HuH-7 (cell line): ENCODE measurements at regions not wholly inside any gene's neighbourhood (a gene's known extent, or its start where the extent isn't known, plus 50 kb on each side); places are given as distances from the start of the nearest gene placed in this dataset.

Experiments
- DNase-seq: peaks from one replicate; pipeline ENCODE4 v3.0.0; 2011; ENCODE audit warnings: low spot score

- DNase-seq: no peak
Measured at GRCh38 chr1:191585095-191585494, 573.2 kb upstream of the RGS18 start.

GRCh38 chr1:191588905-191589304 lies 569.4 kb upstream of the RGS18 start:
- DNase-seq: no peak

DNA sequence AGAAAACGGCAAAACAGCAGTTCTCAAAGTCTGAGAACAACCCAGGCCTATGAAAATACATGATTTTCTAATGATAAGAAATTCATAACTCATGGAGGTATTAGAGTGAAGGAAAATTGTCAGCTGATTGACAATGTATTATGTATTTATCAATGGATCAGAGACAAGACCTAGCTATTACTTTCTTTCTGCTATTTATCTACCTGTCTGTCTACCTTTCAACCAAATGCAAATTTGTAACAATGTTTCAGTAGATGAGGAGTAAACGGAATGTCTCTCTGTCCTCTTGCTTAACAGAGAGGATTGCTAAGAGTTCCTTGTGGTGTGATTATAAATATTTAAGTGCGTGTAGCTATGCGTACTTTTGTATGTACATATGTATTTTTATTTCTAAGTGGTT lies 568.7 kb upstream of the RGS18 start:
- no peak for DNase-seq

DNA sequence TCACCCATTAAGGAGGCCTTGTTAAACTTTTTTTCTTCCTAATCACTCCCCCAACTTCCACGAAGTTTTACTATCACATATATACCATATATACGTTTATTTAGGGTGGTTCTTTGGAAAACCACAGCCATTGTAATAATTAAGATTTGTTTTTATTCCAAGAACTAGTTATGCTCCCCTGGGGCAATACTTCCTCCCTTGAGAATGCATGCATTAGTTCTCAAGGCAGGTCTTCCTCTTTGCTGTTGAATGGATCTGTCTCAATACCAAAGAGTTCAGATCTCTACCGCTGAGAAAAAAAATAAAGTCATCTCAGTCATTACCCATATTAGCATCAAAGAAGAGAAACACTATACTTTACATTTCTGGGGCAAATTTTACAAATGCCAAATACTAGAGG lies 567.7 kb upstream of the RGS18 start:
- DNase-seq: no peak

DNA sequence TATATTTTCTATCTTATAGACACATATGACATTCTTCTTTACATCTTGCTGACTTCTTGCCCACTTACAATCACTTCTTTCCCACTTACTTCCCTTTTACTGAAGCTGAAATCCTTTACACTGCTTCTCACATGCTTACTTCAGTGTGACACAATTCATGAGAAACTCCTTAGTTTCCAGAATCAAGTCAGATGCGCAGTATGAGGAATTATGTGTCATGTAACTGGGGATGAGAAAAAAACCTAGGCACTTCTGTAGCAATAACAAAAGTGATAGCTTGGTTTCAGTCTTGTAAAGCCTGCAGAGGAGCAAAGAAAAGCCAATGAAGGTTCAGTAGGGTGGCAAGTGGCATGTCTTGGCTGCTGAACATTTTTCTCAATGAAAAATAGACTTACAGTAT lies 566.2 kb upstream of the RGS18 start:
- no peak for DNase-seq

DNA sequence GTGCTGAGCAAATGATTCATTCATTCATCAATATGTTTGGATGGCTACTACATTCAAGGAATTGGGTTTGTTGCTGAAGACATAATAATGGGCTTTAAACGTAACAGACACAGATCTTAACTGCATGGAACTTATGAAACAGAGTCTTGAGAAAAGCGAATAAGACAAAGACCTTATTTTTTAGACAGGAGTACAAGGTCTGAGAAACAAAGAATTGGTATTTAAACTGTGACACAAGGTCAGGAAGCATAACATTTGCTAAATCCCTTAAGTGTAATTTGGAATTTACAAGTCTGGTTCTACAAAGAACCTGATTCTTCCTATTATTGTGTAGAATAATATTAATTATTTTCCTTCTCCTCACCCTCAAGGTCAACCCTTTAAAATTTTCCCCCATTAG lies 565.4 kb upstream of the RGS18 start:
- DNase-seq: no peak

GRCh38 chr1:191595170-191595569 lies 563.1 kb upstream of the RGS18 start:
- no peak for DNase-seq

DNA sequence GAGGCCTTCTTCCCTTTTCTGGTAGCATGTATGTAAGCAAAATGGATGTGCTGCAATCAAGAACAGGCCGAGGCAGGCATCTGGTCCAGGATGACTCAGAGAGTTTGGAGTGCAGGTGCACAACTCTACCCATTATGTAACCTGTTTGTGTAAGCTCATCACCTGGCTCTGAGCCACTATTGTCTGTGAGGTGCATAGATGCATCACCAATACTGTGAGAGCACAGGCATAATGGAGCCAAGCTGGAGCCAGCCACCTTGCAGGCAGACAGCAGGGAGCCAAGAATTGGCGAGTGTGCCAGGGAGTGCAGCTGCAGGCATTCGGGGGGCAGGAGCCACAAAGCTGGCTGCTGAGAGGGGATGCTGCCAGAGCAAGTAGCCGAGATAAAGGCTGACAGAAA lies 549.9 kb upstream of the RGS18 start:
- no peak for DNase-seq

DNA sequence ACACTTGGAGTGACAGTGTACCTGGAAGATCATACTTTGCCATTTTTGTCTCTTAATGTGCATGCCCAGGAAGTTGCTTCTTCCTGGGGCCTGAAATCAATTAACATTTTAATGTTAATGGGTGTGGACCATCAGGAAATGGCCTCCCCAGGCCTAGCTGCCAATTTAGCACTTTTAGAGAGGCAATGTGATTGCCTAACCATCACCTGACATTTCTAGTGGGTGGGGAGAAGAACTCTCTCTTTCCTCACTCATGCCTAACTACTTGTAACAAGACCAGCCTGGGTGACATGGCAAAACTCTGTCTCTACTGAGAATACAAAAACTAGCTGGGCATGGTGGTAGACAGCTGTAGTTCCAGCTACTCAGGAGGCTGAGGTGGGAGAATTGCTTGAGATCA lies 549.0 kb upstream of the RGS18 start:
- no peak for DNase-seq

DNA sequence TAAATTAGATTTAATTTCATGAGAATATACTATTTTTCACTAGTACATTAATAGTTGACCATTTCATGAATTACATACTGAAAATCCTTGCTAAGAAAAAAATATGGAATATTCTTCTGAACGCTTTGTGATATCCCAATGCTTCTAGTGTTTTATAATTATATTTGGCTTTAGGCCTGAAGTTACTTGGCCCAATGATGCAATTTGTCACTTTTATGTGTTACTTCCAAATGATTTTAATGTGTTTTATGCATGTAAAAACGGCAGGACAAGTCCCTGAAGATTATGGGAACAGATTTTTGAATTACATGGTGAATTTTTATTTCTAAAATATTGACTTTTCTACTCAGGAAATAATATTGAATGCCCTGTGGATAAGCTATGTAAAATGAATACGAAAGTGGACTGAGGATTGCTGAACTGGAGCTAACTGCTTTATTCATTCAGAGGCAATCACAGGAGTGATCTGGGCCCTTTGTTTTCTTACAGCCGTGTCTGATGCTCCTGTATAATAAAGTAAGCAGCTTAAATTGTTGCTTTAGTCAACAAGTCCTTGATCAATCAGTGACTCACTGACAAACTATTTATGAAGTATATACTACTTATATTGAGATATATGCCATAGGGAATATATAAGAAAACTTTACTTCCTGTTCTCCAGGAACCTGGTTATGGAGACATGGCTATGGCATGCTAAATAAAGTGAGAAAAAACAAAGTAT lies 543.0 kb upstream of the RGS18 start:
- no peak for DNase-seq

- no peak for DNase-seq
Measured at GRCh38 chr1:191618181-191618580, 540.1 kb upstream of the RGS18 start.

DNA sequence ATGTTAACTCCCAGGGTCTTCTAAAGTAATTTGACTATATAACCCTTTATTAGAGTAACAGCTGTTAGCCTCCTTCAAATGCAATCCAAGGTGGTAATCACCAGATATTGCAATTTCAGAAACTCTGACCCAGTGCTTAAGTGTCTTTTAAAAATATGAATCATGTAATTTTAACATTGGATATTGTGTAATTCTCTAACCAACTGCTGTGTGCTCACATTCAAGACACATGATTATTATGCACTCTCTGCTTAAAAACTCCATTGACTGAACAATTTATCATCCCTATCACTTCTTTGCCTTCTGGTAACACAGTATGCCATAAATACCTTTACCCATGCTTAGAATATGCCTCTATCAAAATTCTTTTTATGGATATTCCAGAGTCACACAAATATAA lies 537.4 kb upstream of the RGS18 start:
- no peak for DNase-seq

DNA sequence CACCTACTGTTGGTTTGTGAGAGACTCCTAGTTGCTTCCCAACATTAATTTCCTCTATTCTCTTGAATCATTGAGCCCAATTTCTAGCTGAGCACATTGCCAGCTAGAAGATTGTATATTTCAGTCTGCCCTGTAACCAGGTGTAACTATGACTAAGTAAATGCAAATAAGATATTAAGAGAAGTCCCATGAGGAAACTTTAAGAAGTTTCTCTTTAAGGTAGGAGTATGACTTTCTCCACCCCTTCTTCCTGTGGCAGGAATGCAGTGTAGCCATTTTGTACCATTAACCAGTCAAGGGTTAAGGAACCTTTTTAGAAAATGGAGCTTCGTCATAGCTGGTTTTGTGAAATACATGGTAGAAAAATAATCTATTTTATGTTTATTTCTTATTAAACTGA lies 534.2 kb upstream of the RGS18 start:
- no peak for DNase-seq

DNA sequence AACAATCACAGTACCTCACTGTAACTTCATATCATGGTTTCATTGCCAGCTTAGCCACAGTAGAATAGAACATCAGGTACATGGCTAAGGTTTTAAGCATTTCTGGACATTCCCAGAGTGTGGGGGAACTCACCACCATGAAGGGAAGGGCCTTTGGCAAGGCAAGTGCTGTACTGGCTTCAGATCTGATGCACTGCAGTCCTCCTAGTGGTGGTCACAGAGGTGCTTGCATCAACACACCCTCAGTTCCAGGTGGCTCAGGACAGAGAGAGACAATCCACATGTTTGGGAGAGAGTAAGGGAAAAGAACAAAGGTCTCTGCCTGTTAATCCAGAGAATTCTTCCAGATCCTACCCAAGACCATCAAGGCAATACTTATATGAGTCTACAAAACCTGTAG lies 528.4 kb upstream of the RGS18 start:
- DNase-seq: no peak

- no peak for DNase-seq
Measured at GRCh38 chr1:191634801-191635508, 523.3 kb upstream of the RGS18 start.

DNA sequence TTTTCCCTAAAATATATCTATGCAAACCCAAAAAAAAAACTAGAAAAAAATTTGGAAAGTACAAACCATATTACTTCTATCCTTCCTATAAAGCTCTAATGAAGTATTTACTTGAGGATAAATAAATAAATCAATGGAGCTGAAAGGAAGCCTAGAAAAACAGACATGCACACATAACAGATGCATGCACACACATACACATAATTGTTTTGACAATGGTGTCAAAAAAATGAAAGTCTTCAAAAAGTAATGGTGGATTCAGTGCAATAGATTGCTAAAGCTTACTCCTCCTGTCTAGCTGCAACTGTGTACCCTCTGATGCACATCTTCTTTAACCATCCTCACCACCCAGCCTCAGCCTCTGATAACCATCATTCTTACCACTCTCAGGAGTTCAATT lies 521.9 kb upstream of the RGS18 start:
- DNase-seq: no peak

GRCh38 chr1:191641420-191642260 lies 516.6 kb upstream of the RGS18 start:
- DNase-seq: no peak

- DNase-seq: no peak
Measured at GRCh38 chr1:191643060-191643459, 515.2 kb upstream of the RGS18 start.

DNA sequence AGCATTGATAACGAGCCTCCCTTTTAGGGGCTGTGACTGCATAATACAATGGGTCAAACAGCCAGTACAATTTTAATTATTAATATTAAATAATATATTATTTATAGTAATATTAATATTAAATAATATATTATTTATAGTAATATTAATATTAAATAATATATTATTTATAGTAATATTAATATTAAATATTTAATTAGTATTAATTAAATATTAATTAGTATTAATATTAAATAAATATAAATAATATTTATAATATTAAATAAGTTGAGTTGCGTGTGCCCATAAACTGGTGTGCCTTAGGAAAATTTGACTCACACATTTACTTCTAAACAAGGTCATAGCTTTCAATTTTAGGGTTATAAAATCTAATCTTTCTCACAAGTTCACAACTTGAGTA lies 509.3 kb upstream of the RGS18 start:
- DNase-seq: no peak

DNA sequence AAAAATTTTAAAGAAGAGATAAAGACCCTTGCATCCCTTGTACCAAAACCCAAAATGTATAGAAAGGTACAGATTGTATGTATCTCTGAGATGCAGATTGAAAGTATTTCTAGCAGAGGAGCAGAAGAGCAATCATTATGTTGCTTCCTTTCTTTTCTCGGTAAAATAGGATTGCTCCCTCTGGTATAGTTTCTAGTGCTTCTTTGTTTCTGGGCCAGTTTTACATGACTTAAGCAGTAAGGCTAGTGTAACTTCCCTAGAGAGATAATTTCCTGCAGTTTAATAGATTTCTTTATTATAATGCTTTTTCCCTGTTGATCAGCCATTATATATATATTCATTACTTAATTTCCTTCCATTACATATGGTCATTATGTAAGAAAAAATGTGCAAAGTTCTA lies 496.2 kb upstream of the RGS18 start:
- DNase-seq: no peak

DNA sequence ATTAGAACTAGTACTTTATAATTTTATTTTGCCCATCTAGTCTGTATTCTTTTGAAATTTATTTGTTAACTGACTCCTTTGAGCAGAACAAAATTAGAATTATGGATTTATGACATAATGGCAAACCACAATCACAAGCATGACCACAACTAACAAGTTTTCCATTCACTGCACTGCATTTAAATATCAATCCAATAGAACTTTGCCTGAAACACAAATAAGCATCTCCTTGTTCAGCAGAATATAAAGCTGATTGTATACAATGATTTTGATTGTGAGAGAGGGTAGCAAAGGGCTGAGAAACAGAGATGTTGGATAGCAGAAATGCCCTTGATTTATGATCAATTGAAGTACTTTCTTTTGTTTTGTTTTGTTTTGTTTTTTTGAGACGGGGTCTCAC lies 495.5 kb upstream of the RGS18 start:
- no peak for DNase-seq

- no peak for DNase-seq
Measured at GRCh38 chr1:191668525-191668924, 489.7 kb upstream of the RGS18 start.

DNA sequence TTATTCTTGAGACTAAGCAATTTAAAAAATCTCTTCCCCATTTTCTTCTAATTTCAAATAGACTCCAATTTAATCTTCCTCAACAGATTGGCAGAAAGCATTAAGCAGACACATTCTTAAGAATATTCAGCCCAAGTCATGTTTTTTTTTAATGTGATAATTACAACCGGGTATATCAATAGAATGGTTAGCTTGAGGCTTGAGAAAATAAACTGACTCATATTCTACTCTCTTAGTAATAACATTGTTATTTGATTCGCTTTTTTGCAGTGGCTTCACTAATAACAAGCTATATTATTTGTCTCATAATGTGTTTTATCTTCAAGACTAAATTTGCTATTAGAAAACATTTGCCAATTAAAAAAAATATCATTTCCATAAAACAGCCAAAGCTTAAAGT lies 488.6 kb upstream of the RGS18 start:
- DNase-seq: no peak
